ENCODE measurements at regions not wholly inside any gene's neighbourhood (a gene's known extent, or its start where the extent isn't known, plus 50 kb on each side); places are given as distances from the start of the nearest gene placed in this dataset.

GRCh38 chr21:23876925-23877558, 1730.2 kb downstream of the MRPL39 start:
- TF ChIP-seq, protein P1, sequence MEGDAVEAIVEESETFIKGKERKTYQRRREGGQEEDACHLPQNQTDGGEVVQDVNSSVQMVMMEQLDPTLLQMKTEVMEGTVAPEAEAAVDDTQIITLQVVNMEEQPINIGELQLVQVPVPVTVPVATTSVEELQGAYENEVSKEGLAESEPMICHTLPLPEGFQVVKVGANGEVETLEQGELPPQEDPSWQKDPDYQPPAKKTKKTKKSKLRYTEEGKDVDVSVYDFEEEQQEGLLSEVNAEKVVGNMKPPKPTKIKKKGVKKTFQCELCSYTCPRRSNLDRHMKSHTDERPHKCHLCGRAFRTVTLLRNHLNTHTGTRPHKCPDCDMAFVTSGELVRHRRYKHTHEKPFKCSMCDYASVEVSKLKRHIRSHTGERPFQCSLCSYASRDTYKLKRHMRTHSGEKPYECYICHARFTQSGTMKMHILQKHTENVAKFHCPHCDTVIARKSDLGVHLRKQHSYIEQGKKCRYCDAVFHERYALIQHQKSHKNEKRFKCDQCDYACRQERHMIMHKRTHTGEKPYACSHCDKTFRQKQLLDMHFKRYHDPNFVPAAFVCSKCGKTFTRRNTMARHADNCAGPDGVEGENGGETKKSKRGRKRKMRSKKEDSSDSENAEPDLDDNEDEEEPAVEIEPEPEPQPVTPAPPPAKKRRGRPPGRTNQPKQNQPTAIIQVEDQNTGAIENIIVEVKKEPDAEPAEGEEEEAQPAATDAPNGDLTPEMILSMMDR (IDR thresholded peaks at IDR 0.05), result no peak
- no peak for TF ChIP-seq POLR2A (IDR thresholded peaks at IDR 0.05)

All from body of pancreas (tissue), 4 donors.